HepG2 (cell line): ENCODE measurements at regions not wholly inside any gene's neighbourhood (a gene's known extent, or its start where the extent isn't known, plus 50 kb on each side); places are given as distances from the start of the nearest gene placed in this dataset.

ENCODE experiments used
- small RNA-seq, 3 experiments: library from RNA; depleted of rRNA; stranded (forward); fragments of <200 nt; gene quantifications; one replicate each; pipeline ENCODE3, GENCODE V24; 2012; ENCODE audit warnings: low read depth in 2 of 3, low replicate concordance in 1 of 3; ENCODE audit not compliant: insufficient read length in 3 of 3, insufficient read depth in 2 of 3

Small RNAs in the stretch of these regions (small RNA-seq; reads per million reads assigned to genes)
- gene RN7SL216P (0 reads per million in 3 experiments), gene RNA5SP125 (0 reads per million in 3 experiments), gene RNA5SP126 (0 reads per million in 3 experiments)
